LHCN-M2 (cell line): ENCODE measurements at regions not wholly inside any gene's neighbourhood (a gene's known extent, or its start where the extent isn't known, plus 50 kb on each side); places are given as distances from the start of the nearest gene placed in this dataset.

Experiments used
- DNase-seq: peaks from one replicate; pipeline ENCODE4 v3.0.0-alpha.2; 2012; ENCODE audit warnings: low read depth

DNA sequence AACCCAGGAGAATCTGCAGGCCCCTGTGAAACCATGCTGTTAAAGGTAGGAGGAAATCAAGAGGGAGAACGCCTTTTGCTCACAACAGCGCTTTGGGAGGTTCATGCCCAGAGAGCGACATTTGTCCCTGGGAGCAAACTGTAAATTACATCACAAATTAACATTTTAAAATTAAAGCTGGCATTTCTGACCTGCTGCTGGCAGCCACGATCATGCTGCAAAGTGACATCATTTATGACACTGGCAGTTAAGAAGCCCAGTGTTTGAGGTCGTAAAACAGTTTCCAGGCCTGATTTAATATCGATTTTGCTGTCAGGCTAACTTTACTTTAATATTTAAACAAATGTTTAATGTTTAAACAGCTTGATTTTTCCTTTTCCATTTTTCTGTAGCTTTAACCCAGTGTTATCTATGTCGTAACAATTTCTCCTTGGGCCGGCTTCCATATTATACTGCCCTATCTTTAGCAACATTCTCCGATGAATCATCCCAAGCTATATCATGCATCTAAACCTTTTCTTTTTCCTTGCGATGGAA is 86.5 kb upstream of the NPVF start:
- DNase-seq = no peak

DNA sequence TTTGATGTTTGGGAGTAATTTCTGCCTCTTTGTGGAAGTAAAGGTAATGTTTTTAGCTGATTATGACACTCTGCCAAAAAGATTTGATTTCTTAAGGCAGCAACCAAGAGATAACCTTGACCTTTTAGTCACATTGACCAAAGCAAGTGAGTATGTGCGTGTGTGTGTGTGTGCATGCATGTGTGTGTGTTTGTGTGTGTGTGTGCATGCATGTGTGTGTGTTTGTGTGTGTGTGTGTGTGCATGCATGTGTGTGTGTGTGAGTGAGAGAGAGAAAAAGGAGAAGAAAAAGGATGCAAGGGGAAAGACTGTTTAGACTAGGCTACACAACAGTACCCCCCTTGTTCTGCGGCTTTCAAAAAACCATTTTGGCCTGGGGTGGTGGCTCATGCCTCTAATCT is 88.1 kb upstream of the NPVF start:
- DNase-seq = no peak

DNA sequence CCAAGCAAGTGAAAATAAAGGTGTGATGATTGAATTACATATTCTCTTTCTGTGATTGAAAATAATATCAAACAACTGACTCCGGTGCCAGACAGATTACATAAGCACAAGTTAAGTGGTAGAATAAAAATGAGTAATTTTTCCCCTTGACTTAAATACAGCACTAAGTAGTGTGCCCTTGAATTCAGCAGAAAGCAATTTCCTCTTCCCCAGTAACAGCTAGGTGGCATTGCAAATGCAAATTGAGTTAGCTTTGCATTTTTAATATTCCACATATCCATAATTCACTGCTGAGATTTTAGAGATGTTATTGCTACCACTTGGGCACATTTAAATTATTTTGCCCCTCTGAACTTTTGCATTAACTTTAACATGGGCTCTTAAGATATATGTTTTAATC is 89.8 kb upstream of the NPVF start:
- no peak for DNase-seq

DNA sequence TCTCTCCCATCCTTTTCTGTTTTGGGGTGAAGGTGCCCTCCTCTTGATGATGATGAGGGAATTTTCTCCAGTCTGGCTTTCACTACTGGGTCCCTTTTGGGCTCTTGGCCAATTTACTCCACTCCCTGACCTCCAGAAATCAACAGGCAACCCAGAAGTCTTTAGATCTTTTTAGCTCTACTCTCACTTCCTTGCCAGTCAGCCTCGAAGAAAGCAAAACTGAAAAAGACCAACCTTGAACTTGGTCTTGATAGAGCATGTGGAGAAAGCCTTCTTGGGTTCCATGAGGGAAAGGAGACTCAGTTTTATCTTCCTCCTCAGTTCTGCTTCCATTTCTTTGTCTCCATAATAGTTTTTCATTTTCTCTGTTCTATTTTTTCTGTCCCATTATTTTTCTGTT is 91.4 kb upstream of the NPVF start:
- DNase-seq = no peak

DNA sequence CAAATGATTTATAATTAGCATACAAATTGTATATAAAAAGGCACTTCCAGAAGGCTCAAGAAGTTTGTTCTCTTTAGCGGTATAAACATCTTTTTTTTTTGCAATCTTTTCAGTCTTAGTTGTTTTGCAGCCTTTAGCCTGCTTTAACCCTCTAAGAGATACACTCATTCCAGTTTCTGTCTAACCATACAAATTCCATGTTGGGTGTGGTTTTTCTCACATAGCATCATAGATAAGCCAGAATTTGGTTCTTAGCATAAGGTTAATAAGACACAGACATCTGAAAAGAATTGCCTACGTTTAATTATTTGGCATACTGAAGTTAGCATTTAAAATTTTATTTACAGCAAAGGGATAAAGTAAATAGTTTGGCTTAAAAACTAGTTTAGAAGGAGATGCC is 92.5 kb upstream of the NPVF start:
- DNase-seq = no peak

DNA sequence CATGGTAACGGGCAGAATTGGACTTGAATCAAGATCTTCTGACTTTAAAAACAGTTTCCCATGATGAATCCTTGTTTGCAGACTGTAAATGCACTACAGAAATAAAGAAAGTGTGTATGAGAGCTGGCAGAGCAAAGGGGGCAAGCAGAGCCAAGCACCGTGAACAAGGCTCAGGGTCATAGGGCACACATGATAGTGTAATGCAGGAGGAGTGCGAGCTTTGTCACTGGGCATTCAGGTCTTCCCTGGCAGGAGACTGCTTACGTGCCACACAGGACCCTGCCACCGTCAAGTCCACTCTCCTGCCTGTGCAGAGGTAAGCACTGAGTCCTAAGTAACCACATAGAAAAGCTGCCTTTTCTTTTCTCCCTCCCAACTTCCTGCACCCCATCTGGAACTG is 93.1 kb upstream of the NPVF start:
- DNase-seq = no peak

DNA sequence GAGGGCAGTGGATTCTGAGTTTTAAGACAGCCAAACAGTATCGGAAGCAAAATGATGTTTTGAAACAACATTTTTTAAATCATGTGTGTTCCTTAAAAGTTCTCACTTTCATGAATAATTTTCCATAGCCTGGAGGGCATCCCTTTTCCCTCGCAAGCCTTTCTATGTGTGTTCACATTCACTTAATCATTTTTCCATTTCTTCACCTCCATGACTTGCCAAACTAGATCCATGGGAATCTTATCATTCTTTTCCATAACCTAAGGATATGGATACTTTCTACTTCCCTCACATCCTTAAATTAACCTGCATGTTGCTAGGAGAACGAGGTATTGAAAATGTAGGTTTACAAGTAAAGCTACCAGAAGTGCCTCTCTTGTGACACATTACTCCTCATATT is 94.2 kb upstream of the NPVF start:
- DNase-seq = no peak

DNA sequence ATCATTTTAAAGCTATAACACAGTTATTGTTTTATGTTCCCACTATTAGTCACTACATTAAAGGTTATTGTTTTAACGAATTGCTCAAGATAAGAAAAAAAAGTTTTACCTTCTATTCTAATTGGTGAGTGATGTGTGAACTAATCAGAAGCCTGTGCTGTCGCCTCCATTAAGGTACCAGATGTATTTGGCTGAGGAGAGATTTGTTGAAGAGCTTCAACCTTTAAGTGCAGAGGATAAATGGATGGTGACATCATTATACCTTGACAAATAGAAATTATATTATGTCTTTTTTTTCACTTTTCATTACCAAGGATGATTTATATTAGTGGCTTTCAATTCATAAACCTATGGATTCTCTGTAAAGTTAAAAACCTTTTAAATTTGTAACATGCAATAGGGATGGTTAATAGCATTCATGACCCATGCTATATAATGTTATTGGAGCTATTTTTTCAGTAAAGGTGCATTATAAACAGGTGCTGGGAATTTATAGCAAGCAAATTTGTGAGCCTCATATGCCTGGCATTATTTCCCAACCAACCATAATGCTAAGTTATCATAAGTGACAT is 97.0 kb upstream of the NPVF start:
- DNase-seq = no peak

DNA sequence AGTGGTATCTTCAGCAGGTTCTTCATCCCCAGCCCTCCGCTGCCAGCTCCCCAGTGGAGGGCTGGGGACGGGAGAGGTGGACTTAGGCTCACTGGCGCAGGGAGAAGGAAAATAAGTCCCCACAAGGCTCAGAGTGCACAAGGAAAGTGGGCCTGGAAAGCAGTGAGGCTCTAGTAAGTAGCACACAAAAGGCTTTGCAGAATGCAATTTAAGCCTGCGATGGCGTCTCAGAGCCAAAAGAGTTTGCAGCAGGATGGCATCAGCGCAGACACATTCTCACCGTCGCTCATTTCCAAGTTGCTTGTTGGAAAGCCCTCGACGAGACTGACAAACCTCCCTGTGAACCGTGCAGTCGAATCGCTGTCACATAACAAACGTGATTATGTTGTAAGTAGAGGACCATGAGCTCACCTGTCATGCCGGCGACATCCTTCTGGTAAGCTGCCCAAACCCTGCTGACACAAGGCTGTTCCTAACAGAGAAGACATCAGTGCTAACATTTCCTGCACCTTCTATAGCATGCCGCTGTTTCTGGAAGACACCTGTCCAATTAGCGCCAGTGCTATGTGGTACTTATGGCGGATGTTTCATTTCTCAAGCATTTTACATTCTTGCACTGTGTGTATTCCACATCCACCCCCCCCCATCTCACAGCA is 98.3 kb upstream of the NPVF start:
- DNase-seq = no peak

DNA sequence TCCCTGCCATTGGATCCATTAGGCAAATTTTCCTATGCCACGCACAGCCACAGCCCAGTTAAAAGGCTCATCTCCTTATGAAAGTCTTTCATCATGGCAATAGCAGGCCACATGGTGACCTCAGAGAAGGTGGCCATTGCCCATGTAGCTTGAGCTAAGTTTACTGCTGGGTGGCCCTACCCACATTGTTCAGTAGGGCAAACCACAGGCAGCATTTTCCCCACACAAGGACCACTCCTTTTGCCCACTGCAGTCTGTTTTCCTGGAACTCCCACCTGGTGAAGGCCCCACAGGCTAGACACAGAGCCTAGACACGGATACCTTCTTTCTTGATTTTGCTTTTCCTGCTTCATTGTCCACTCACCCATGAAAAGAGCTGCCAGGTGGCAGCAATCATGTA is 101.5 kb upstream of the NPVF start:
- DNase-seq = no peak

DNA sequence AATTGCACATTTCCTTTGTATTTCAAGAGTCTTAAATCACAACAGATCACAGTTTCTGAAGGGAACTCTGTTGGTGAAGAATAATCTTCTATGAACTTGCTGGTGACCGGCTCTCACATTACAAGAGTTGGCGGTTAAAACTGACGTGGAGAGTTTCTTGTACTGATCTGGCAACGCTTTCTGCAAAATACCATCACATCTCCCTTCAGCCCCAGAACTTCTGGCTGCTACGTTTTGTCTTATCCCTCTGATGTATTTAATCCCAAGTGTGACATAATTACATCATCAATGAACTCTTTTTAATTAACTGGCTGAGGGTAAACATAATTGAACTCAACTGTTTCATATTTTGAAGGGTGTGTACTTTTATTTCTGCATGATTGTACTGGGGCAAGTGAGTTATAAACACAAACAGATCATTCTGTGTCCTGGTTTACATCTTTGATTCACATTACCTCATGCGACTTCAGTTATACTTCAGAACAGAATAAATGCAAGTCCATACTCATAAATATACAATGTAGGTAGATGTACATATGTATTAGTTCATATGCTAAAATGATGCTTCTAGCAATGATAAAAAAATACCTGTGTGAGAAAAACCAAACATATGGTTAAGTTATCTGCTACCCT is 105.1 kb upstream of the NPVF start:
- no peak for DNase-seq

DNA sequence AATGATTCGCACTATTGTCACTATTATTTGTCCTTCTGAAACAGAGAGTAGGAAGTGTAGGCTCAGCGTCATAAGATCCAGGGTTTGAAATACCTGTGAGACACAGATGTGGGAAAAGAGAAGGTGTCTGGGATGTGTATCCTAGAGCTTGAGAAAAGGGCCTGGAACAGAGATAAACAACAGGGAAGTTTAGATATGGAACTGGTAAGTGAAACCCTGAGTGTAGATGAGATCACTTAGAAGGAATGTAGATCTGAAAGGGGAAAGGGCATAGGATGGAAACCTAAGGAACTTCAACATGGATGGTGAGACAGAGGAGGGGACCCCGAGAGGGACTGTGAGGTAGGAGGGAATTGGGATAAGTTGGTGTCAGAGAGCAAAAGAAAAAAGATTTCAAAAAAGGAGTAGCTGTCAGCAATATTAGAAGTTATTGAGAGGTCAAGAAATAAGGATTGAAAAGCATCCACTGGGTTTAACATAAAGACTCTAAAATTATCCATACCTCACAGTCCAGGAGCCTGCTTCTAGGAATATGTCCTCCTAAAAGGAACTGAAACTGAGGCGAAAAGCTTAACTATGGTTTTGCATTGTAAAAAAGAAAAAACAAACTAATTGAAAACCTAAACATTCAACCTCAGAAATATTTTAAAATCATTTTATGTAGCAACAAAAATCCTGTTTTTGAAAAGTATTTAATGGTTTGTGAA is 119.2 kb upstream of the NPVF start:
- no peak for DNase-seq

DNA sequence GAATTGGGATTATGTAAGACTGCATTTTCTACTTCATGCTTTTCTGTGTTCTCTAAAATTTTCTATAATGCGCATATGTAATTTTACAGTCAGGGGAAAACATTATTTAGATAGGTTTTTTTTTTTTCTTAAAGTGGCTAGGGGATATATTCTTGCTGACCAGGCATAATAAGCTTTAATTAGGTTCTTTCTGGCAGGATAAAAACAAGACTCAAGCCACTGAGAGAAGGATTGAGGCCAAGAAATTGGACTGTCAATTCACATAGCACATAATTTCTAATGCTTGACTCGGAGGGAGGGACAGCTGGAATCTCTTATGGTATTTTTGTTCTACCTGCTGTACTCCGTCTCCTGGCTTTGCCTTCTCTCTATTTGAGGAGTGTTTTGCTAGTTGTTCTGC is 119.8 kb upstream of the NPVF start:
- DNase-seq = no peak

DNA sequence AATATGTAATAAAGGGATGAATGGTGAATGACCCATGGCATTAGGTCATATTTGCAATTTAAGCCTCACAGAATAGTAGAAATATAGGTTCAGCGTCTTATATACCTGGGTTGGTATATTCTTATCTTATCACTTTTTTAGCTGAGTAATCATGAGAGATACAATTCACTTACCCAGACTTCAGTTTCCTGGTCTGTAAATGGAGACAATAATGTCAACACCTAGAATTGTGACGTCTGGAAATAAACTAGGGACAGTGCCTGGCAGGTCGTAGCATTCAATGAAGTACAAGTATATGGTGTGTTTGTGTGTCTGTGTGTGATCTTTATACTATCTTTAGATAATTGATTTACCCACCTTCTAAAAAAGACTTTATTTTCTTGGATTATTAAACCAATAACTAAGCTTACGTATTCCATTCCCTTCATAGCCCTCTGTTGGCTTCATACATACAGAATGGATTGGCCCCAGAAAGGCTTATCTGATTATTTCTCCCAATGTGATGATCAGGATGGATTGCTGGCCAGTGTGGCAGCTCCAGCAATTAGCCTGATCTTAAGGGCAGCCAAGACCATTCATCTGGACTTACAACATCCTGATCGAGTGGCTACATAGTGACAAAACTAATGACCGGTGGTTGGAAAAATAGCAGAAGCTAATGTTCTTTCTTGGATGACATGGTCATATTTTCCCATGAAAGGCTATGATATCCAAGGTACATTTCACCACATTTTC is 121.2 kb upstream of the NPVF start:
- no peak for DNase-seq

DNA sequence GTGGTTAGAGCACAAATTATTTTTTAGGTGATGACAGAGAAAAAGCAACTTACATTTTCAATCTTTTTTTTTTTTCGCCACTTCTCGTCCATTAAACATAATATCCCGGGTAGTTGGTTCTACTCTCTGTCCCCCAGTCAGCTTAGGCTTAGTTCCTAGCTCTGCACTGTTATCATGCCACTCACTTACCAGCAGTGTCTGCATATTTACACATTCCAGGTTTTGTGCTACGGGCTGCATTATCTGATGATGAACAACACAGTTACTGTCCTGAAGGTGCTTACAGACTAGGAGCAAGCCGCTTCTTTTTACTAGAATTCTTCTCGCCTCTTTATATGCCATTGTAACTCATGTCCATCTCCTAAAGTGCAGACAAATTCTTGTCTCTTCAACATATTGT is 121.8 kb upstream of the NPVF start:
- DNase-seq = no peak

DNA sequence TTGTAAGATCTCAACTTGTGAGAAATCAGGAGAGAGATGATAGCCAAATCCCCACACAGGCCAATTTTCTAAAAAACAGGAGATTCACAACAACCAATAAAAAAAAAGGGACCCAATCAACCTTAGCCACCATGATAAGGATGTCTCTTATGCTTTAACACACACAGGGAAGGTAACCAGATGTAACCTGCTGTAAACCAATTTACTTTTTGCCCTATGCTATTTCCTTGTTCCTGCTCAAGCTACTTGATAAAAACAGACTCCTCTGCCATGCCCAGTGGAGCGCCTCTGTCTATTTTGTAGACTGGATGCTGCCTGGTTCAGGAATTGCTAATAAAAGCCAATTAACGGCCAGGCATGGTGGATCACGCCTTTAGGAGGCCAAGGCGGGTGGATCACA is 123.5 kb upstream of the NPVF start:
- no peak for DNase-seq

DNA sequence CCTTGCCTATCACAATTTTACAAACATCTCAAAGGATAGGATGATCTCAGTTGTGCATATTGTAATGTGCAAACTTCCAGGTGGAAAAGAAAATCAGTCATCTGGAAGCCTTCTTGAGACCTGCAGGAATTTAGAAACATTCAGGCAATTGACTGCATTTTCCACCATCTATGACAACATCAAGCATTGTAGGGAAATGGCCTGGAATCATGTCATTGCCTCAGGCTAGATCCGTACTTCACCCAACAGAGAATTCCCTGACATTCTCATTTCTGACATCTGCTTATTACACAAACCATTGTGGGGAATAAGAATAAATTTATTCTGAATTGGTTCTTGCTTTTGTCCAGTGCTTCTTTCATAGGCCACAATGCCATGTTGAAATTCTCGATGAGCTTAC is 124.9 kb upstream of the NPVF start:
- no peak for DNase-seq

DNA sequence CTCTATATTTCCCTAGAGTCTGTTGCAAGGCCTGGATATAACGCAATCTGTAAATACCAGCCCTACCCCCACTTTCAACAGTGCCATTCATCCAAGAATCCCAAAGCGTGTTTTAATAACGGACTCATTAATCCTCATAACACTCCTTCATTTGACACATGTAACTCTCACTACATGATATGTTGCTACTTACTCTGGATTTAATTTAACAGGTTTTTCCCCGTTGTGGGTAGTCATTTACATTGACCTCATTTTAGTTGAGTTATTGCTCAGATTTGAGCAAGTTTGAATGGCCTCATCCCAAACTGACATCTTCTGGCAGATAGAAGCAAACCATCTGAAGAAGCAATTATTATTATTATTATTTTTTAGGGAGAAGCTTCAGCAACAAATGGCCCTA is 125.4 kb upstream of the NPVF start:
- DNase-seq = no peak

DNA sequence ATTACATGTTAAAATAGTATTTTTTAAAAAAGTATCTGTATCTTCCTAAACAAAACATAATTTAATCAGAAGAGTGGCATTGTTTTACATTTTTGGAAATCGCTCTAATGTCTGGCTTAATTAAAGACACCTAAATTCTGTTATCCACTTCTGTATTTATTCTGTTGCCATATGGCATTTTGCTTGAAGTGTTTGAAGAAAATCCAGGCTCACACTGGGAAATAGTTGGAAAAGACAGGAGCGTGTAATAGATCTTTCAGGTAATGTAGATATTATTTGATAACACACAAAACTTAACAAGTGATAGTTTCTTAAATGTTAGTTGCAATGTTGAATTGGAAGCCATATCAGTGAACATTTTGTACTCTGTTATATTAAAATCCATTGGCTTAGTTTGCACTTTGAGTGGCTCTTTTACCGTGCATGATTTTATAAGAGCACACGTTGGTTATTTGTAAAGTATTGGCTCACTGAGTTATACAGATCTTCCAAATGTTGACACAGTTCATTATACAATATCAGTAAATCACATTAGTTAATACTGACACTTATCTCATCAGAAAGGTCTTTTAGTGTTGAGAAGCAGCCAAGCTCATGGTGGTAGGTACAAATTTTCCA is 128.4 kb upstream of the NPVF start:
- no peak for DNase-seq

DNA sequence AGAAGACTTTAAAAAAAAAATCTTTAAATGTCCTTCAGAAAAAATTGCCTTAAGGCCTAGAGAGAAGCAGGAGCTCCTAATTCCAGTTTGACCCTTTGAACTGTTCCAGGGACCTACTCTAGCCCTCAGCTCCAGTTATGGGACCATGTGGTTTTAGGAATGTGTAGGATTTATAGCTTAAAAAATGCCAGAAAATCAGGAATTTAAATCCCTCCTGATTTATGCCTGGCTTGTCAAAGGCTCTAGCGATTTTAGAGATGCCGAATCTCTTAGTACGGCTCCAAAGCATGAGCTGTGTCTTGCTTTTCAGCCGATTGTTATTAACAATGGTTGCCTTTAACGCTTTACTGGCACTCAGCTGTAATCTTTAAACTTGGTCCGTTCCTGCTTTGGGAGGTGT is 130.6 kb upstream of the NPVF start:
- DNase-seq = no peak

DNA sequence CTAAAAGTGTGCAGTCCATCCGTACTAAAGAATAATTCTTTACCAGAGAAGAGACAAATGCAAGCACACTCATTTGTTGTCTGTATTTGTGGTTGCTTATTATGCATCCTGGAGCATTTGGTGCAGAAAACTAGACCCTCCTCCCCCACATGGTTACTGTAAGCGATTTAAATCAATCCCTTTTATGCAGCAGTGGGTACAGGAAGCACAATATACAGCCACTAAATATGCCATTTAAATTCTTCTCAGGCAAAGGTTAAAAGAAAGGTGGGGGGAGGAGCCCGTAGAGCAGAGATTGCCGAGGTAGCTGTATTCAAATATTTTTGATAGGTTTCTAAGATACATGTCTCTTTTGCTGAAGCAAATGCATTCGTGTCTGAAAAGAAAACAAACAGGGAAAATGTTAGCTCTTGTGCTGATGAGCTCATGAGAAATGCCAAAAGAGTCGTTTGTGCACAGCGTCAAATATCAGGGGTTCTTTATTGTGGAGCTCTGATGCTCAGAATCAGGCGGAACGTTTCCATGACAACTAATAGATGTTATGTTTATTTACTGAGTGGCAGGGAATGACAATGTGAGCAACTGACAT is 131.3 kb upstream of the NPVF start:
- peak; percentile 6 for DNase-seq
